ENCODE measurements at regions not wholly inside any gene's neighbourhood (a gene's known extent, or its start where the extent isn't known, plus 50 kb on each side); places are given as distances from the start of the nearest gene placed in this dataset.

GRCh38 chr22:48842583-48842945 is 985.1 kb downstream of the BRD1 start:
- no peak for TF ChIP-seq CTCF (IDR thresholded peaks at IDR 0.05)

GRCh38 chr22:48841881-48842582 is 985.6 kb downstream of the BRD1 start:
- intact Hi-C loops (cut with DNase I): no loop called here
- ATAC-seq: no peak
- Histone ChIP-seq H3K4me3 (no peak overlapping the region), H3K27me3 (ENCODE audit: insufficient read depth in 3 of 3, low read length in 2 of 3) (peaks cover 0 to 10% (median 2%) of the 10 kb centered on the region in 3 donors), H3K9me3 (no peaks in the 10 kb centered on the region), H3K27ac (no peak overlapping the region), H3K4me1 (no peaks in the 10 kb centered on the region), H3K36me3 (ENCODE audit: insufficient read depth in 1 of 2, low read depth in 1 of 2) (no peaks in the 10 kb centered on the region)
- WGBS, 3 donors: 79 to 81% (median 81%) methylated on average over 22 of the region's 22 CpGs
- DNase-seq: peak in 1 of 2 donors; percentile 19
- no peak for TF ChIP-seq CTCF (IDR thresholded peaks at IDR 0.05)

More at GRCh38 chr22:48842583-48842945, 985.1 kb downstream of the BRD1 start:
- Histone ChIP-seq H3K4me1 (no peaks in the 10 kb centered on the region), H3K4me3 (no peak overlapping the region), H3K27me3 (ENCODE audit: insufficient read depth in 3 of 3, low read length in 2 of 3) (peaks cover 0 to 10% (median 2%) of the 10 kb centered on the region in 3 donors), H3K9me3 (no peaks in the 10 kb centered on the region), H3K36me3 (ENCODE audit: insufficient read depth in 1 of 2, low read depth in 1 of 2) (no peaks in the 10 kb centered on the region), H3K27ac (no peak overlapping the region)
- intact Hi-C loops (cut with DNase I): no loop called here
- 72 to 76% (median 74%) methylated on average over 17 of the region's 17 CpGs for whole genome bisulfite sequencing, 3 donors
- ATAC-seq (no peak), DNase-seq (no peak)

- intact Hi-C loops (cut with DNase I): no loop called here
- Histone ChIP-seq H3K4me3 (no peak overlapping the region), H3K36me3 (ENCODE audit: insufficient read depth in 1 of 2, low read depth in 1 of 2) (no peaks in the 10 kb centered on the region), H3K9me3 (no peaks in the 10 kb centered on the region), H3K4me1 (no peaks in the 10 kb centered on the region), H3K27me3 (ENCODE audit: insufficient read depth in 3 of 3, low read length in 2 of 3) (peaks cover 0 to 10% (median 2%) of the 10 kb centered on the region in 3 donors), H3K27ac (no peak overlapping the region)
- no peak for TF ChIP-seq CTCF (IDR thresholded peaks at IDR 0.05)
- DNase-seq (no peak), ATAC-seq (no peak)
- 77 to 82% (median 79%) methylated on average over 16 of the region's 16 CpGs for WGBS, 3 donors
Observed at GRCh38 chr22:48840112-48840949, 987.3 kb downstream of the BRD1 start.

GRCh38 chr22:48838846-48839730 is 988.6 kb downstream of the BRD1 start:
- DNase-seq (no peak), ATAC-seq (no peak)
- Histone ChIP-seq H3K4me1 (no peaks in the 10 kb centered on the region), H3K36me3 (ENCODE audit: insufficient read depth in 1 of 2, low read depth in 1 of 2) (no peaks in the 10 kb centered on the region), H3K4me3 (no peak overlapping the region), H3K27ac (no peak overlapping the region), H3K9me3 (no peaks in the 10 kb centered on the region), H3K27me3 (ENCODE audit: insufficient read depth in 3 of 3, low read length in 2 of 3) (peaks cover 0 to 3% (median 0%) of the 10 kb centered on the region in 3 donors)
- no peak for TF ChIP-seq CTCF (IDR thresholded peaks at IDR 0.05)
- intact Hi-C loops (cut with DNase I): no loop called here
- WGBS, 3 donors: 65 to 72% (median 67%) methylated on average over 19 of the region's 19 CpGs

Data from psoas muscle (tissue), 7 donors.